Right lobe of liver (tissue), 6 donors: ENCODE measurements at regions not wholly inside any gene's neighbourhood (a gene's known extent, or its start where the extent isn't known, plus 50 kb on each side); places are given as distances from the start of the nearest gene placed in this dataset.

Experiments
- ATAC-seq, 4 donors: fragments of 200-7000 bp; cut with Tn5 transposase; one replicate each; pipeline ENCODE4 v1.9.1; 2020; ENCODE audit warnings: mild to moderate bottlenecking in 4 of 4, moderate library complexity in 4 of 4
- DNase-seq, 3 donors: peaks; one replicate each; pipeline ENCODE4 v3.0.0-alpha.2; 2020
- H3K27ac ChIP-seq, 3 donors: fragments of 200-600 bp; one replicate each; pipeline ENCODE4 v1.8.0; 2022
- H3K27me3 ChIP-seq, 2 donors: fragments of 200-600 bp; one replicate each; pipeline ENCODE4 v1.8.0; 2022
- H3K36me3 ChIP-seq, 4 donors: fragments of 200-600 bp; sonication (generic) in 1 of 4; one replicate each; pipeline versions ENCODE4 v1.5.1 to v1.8.0; 2017 to 2022; ENCODE audit warnings: control low read depth in 1 of 4
- H3K4me1 ChIP-seq, 4 donors: fragments of 200-600 bp; sonication (generic) in 1 of 4; one replicate each; pipeline versions ENCODE4 v1.5.1 to v1.8.0; 2017 to 2022; ENCODE audit warnings: control low read depth in 1 of 4
- H3K4me3 ChIP-seq, 3 donors: fragments of 200-600 bp; one replicate each; pipeline ENCODE4 v1.8.0; 2022
- H3K9me3 ChIP-seq, 4 donors: fragments of 200-600 bp; sonication (generic) in 1 of 4; one replicate each; pipeline versions ENCODE4 v1.5.1 to v1.8.0; 2017 to 2022; ENCODE audit warnings: control low read depth in 1 of 4
- CTCF ChIP-seq, 4 donors: fragments of 200-600 bp in 3 of 4; fragments of 450-650 bp in 1 of 4; IDR thresholded peaks; one replicate each; pipeline versions ENCODE4 v1.5.1 to v1.8.0; 2016 to 2022; ENCODE audit warnings: antibody characterized with exemption in 4 of 4, mild to moderate bottlenecking in 2 of 4
- POLR2A ChIP-seq: fragments of 450-650 bp; IDR thresholded peaks from one replicate; pipeline ENCODE4 v1.6.1; 2017; ENCODE audit warnings: antibody characterized with exemption, mild to moderate bottlenecking
- WGBS: methylation state at CpG from one replicate; pipeline ENCODE4 v1.1.6; 2018; ENCODE audit warnings: low coverage, low lambda C conversion rate; ENCODE audit not compliant: insufficient coverage; ENCODE audit errors: missing lambda C conversion rate; 5-methylcytosine and 5-hydroxymethylcytosine counted together
- intact Hi-C, 2 donors: fragments of 100-400 bp; cut with DNase I; formaldehyde crosslinking; loops; one replicate each; pipeline versions ENCODE4 v1.11.2 to v1.14.1; 2022
- donor health status: DM: no; HTN: yes; CAD: no.
- donor health status: DM: no; HTN: no; CAD: no.
- donor health status: DM: no; HTN: no; CAD: no.
- donor health status: DM: no; HTN: yes; CAD: no.
- donor health status: DM: no; HTN: yes; CAD: no.

- ATAC-seq = no peak
- Histone ChIP-seq H3K36me3 (no peaks in the 10 kb centered on the region), H3K4me1 (no peaks in the 10 kb centered on the region), H3K4me3 (no peak overlapping the region), H3K27me3 (no peaks in the 10 kb centered on the region), H3K9me3 (no peaks in the 10 kb centered on the region), H3K27ac (no peak overlapping the region)
- no peak for DNase-seq
- TF ChIP-seq CTCF (IDR thresholded peaks at IDR 0.05) (no peak), POLR2A (no peak)
- intact Hi-C loops = no loop called here
These were observed 104.4 kb upstream of the CBLN2 start for GRCh38 chr18:72648481-72648960.

GRCh38 chr18:72648079-72648478 lies 103.9 kb upstream of the CBLN2 start:
- no peak for ATAC-seq
- DNase-seq = no peak
- no peaks in the 10 kb centered on the region for H3K9me3 ChIP-seq
- no peaks in the 10 kb centered on the region for H3K36me3 ChIP-seq
- WGBS = 44% methylated on average over 3 of the region's 3 CpGs
- no peak overlapping the region for H3K4me3 ChIP-seq
- intact Hi-C loops = no loop called here
- H3K4me1 ChIP-seq = no peaks in the 10 kb centered on the region
- no peaks in the 10 kb centered on the region for H3K27me3 ChIP-seq
- TF ChIP-seq CTCF (IDR thresholded peaks at IDR 0.05) (no peak), POLR2A (no peak)
- H3K27ac ChIP-seq = no peak overlapping the region

GRCh38 chr18:72640557-72640956 lies 96.4 kb upstream of the CBLN2 start:
- Histone ChIP-seq H3K4me3 (no peak overlapping the region), H3K27ac (no peak overlapping the region), H3K27me3 (no peaks in the 10 kb centered on the region), H3K36me3 (no peaks in the 10 kb centered on the region), H3K4me1 (no peaks in the 10 kb centered on the region), H3K9me3 (no peaks in the 10 kb centered on the region)
- no peak for DNase-seq
- intact Hi-C loops = no loop called here
- ATAC-seq = no peak
- TF ChIP-seq CTCF (IDR thresholded peaks at IDR 0.05) = no peak
- TF ChIP-seq POLR2A = no peak
- WGBS = 7% methylated on average over 2 of the region's 2 CpGs

GRCh38 chr18:72638376-72638775 lies 94.2 kb upstream of the CBLN2 start:
- no peak overlapping the region for H3K27ac ChIP-seq
- H3K27me3 ChIP-seq = no peaks in the 10 kb centered on the region
- ATAC-seq (no peak), DNase-seq (no peak)
- no peaks in the 10 kb centered on the region for H3K36me3 ChIP-seq
- no peaks in the 10 kb centered on the region for H3K9me3 ChIP-seq
- intact Hi-C loops = no loop called here
- no peaks in the 10 kb centered on the region for H3K4me1 ChIP-seq
- H3K4me3 ChIP-seq = no peak overlapping the region
- no peak for TF ChIP-seq CTCF (IDR thresholded peaks at IDR 0.05)
- TF ChIP-seq POLR2A = no peak
- 59% methylated on average over 3 of the region's 3 CpGs for WGBS

GRCh38 chr18:72637721-72638120 lies 93.6 kb upstream of the CBLN2 start:
- Histone ChIP-seq H3K4me3 (no peak overlapping the region), H3K27me3 (no peaks in the 10 kb centered on the region), H3K4me1 (no peaks in the 10 kb centered on the region), H3K9me3 (no peaks in the 10 kb centered on the region), H3K36me3 (no peaks in the 10 kb centered on the region), H3K27ac (no peak overlapping the region)
- 50% methylated on average over 10 of the region's 10 CpGs for WGBS
- TF ChIP-seq CTCF (IDR thresholded peaks at IDR 0.05) (no peak), POLR2A (no peak)
- intact Hi-C loops = no loop called here
- ATAC-seq = no peak
- no peak for DNase-seq
